Uterus (tissue), 2 donors: ENCODE measurements at regions not wholly inside any gene's neighbourhood (a gene's known extent, or its start where the extent isn't known, plus 50 kb on each side); places are given as distances from the start of the nearest gene placed in this dataset.

ENCODE experiments used
- POLR2A ChIP-seq, 2 donors: fragments of 450-650 bp; IDR thresholded peaks; one replicate each; pipeline ENCODE4 v1.6.1; 2016; ENCODE audit warnings: antibody characterized with exemption in 2 of 2, mild to moderate bottlenecking in 1 of 2, moderate library complexity in 1 of 2
- TF ChIP-seq, protein P1 (sequence below), 4 experiments: fragments of 200-600 bp in 2 of 4; fragments of 450-650 bp in 2 of 4; sonication (generic) in 2 of 4; IDR thresholded peaks; one replicate each; pipeline ENCODE4 v1.5.1; 2016 to 2019; ENCODE audit warnings: antibody characterized with exemption in 4 of 4, mild to moderate bottlenecking in 2 of 4, moderate library complexity in 1 of 4

DNA sequence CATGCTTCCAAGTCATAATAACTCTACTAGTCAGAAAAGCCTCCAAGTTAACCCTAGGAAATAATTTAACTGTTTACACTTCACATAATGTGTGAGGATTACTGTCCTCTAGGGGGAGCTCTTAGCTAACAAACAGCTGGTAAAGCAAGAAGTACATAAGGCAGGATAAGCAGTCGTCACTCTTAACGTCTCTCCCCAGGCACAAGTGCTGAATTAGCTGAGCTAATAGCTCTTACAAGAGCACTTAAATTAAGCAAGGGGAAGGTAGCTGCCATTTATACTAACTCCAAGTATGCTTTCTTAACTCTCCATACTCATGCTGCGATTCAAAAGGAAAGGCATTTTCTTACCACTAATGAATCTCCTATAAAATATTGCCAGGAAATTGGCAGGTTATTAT, 79.3 kb upstream of the TSPAN11 start:
- TF ChIP-seq, protein P1, sequence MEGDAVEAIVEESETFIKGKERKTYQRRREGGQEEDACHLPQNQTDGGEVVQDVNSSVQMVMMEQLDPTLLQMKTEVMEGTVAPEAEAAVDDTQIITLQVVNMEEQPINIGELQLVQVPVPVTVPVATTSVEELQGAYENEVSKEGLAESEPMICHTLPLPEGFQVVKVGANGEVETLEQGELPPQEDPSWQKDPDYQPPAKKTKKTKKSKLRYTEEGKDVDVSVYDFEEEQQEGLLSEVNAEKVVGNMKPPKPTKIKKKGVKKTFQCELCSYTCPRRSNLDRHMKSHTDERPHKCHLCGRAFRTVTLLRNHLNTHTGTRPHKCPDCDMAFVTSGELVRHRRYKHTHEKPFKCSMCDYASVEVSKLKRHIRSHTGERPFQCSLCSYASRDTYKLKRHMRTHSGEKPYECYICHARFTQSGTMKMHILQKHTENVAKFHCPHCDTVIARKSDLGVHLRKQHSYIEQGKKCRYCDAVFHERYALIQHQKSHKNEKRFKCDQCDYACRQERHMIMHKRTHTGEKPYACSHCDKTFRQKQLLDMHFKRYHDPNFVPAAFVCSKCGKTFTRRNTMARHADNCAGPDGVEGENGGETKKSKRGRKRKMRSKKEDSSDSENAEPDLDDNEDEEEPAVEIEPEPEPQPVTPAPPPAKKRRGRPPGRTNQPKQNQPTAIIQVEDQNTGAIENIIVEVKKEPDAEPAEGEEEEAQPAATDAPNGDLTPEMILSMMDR (IDR thresholded peaks at IDR 0.05) = peak in 3 of 4 experiments; percentile 23 to 56 (median 44)
- TF ChIP-seq POLR2A (IDR thresholded peaks at IDR 0.05) = no peak
